ENCODE measurements at regions not wholly inside any gene's neighbourhood (a gene's known extent, or its start where the extent isn't known, plus 50 kb on each side); places are given as distances from the start of the nearest gene placed in this dataset.
A peak's percentile ranks its signal among the peaks of the same experiment; 100 is the strongest.

- peaks cover 21% of the 10 kb centered on the region for H3F3A ChIP-seq (ENCODE audit: insufficient read depth, low read length)
- no peaks in the 10 kb centered on the region for H3K9me3 ChIP-seq (replicated peaks; ENCODE audit: insufficient read depth, low read length)
- H3K4me2 ChIP-seq (ENCODE audit: low read depth, low read length): peak overlapping the region; percentile 19; the same call in 1 of the 2 replicates
- H3K27ac ChIP-seq (ENCODE audit: low read length): peak overlapping the region; percentile 57; the same call in 1 of the 2 replicates
- H3K79me2 ChIP-seq (ENCODE audit: low read length): no peaks in the 10 kb centered on the region
- no peak for TF ChIP-seq EZH2phosphoT487 (IDR thresholded peaks at IDR 0.05; ENCODE audit: low read length)
- no peak for TF ChIP-seq EZH2 (optimal IDR thresholded peaks at IDR 0.05; ENCODE audit: low read depth, low read length)
- TF ChIP-seq, protein P1, sequence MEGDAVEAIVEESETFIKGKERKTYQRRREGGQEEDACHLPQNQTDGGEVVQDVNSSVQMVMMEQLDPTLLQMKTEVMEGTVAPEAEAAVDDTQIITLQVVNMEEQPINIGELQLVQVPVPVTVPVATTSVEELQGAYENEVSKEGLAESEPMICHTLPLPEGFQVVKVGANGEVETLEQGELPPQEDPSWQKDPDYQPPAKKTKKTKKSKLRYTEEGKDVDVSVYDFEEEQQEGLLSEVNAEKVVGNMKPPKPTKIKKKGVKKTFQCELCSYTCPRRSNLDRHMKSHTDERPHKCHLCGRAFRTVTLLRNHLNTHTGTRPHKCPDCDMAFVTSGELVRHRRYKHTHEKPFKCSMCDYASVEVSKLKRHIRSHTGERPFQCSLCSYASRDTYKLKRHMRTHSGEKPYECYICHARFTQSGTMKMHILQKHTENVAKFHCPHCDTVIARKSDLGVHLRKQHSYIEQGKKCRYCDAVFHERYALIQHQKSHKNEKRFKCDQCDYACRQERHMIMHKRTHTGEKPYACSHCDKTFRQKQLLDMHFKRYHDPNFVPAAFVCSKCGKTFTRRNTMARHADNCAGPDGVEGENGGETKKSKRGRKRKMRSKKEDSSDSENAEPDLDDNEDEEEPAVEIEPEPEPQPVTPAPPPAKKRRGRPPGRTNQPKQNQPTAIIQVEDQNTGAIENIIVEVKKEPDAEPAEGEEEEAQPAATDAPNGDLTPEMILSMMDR (IDR thresholded peaks at IDR 0.05; ENCODE audit: low read length): no peak
- no peak overlapping the region for H3K4me3 ChIP-seq (ENCODE audit: low read length)
- H3K27me3 ChIP-seq (replicated peaks; ENCODE audit: insufficient read depth, low read length): no peaks in the 10 kb centered on the region
- H4K20me1 ChIP-seq (ENCODE audit: insufficient read depth, low read length): no peaks in the 10 kb centered on the region
- peaks cover 45% of the 10 kb centered on the region for H3K4me1 ChIP-seq (ENCODE audit: low read length)
- DNase-seq: peak; percentile 81
- H3K36me3 ChIP-seq (replicated peaks; ENCODE audit: insufficient read depth, low read length): no peaks in the 10 kb centered on the region
- H3K9me2 ChIP-seq (replicated peaks; ENCODE audit: insufficient read depth, low read length): no peaks in the 10 kb centered on the region
- no peak overlapping the region for H3K9ac ChIP-seq (ENCODE audit: low read length)
- no peak overlapping the region for H2AFZ ChIP-seq (ENCODE audit: low read length)
Observed at GRCh38 chrX:82092307-82092706, 890.4 kb downstream of the SH3BGRL start.

DNA sequence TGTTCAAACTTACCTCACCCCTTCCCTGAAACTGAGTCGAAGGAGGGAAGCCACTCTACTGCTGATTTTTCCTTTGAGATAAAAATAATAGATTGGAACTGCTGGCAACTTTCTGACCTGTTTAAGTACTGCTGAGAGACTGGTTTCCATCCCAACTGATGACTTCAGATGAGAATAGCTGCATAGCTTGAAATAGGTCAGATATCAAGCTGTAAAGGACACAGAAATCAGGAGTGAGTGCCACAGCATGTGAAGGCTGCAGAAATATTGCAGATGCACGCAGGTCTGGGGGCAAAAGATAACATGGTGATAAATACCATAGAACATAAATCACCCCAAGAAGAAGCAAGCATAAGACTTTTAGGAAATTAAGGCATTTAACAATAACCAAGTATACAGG lies 923.2 kb downstream of the SH3BGRL start:
- Histone ChIP-seq H3F3A (ENCODE audit: insufficient read depth, low read length) (peaks cover 16% of the 10 kb centered on the region; the same call in 1 of the 2 replicates), H3K27ac (ENCODE audit: low read length) (peak overlapping the region; percentile 63; the same call in 1 of the 2 replicates), H3K4me1 (ENCODE audit: low read length) (peaks cover 16% of the 10 kb centered on the region), H2AFZ (ENCODE audit: low read length) (no peak overlapping the region), H3K79me2 (ENCODE audit: low read length) (peaks cover 10% of the 10 kb centered on the region), H3K9me3 (replicated peaks; ENCODE audit: insufficient read depth, low read length) (no peaks in the 10 kb centered on the region), H3K4me3 (ENCODE audit: low read length) (peak overlapping the region; percentile 36; the same call in 1 of the 2 replicates), H3K9me2 (replicated peaks; ENCODE audit: insufficient read depth, low read length) (no peaks in the 10 kb centered on the region), H4K20me1 (ENCODE audit: insufficient read depth, low read length) (no peaks in the 10 kb centered on the region), H3K4me2 (ENCODE audit: low read depth, low read length) (peak overlapping the region; percentile 42), H3K27me3 (replicated peaks; ENCODE audit: insufficient read depth, low read length) (no peaks in the 10 kb centered on the region), H3K36me3 (replicated peaks; ENCODE audit: insufficient read depth, low read length) (no peaks in the 10 kb centered on the region), H3K9ac (ENCODE audit: low read length) (peak overlapping the region; percentile 45; the same call in 1 of the 2 replicates)
- TF ChIP-seq, protein P1 (IDR thresholded peaks at IDR 0.05; ENCODE audit: low read length): no peak
- TF ChIP-seq EZH2 (optimal IDR thresholded peaks at IDR 0.05; ENCODE audit: low read depth, low read length) (no peak), EZH2phosphoT487 (IDR thresholded peaks at IDR 0.05; ENCODE audit: low read length) (no peak)
- peak; percentile 60 for DNase-seq

- no peaks in the 10 kb centered on the region for H3K27me3 ChIP-seq (replicated peaks; ENCODE audit: insufficient read depth, low read length)
- no peaks in the 10 kb centered on the region for H3K9me3 ChIP-seq (replicated peaks; ENCODE audit: insufficient read depth, low read length)
- no peak for TF ChIP-seq EZH2 (optimal IDR thresholded peaks at IDR 0.05; ENCODE audit: low read depth, low read length)
- TF ChIP-seq, protein P1 (IDR thresholded peaks at IDR 0.05; ENCODE audit: low read length): no peak
- no peak for TF ChIP-seq EZH2phosphoT487 (IDR thresholded peaks at IDR 0.05; ENCODE audit: low read length)
Observed at GRCh38 chrX:82127228-82128123, 925.6 kb downstream of the SH3BGRL start.

More at GRCh38 chrX:82127228-82128123, 925.6 kb downstream of the SH3BGRL start:
- H3K4me2 ChIP-seq (ENCODE audit: low read depth, low read length): peak overlapping the region; percentile 51; the same call in 1 of the 2 replicates
- peaks cover 13% of the 10 kb centered on the region for H3K4me1 ChIP-seq (ENCODE audit: low read length)
- peaks cover 16% of the 10 kb centered on the region; the same call in 1 of the 2 replicates for H3F3A ChIP-seq (ENCODE audit: insufficient read depth, low read length)
- H3K79me2 ChIP-seq (ENCODE audit: low read length): peaks cover 10% of the 10 kb centered on the region
- H3K27ac ChIP-seq (ENCODE audit: low read length): peak overlapping the region; percentile 65; the same call in 1 of the 2 replicates
- peak; percentile 89 for DNase-seq
- no peaks in the 10 kb centered on the region for H3K9me2 ChIP-seq (replicated peaks; ENCODE audit: insufficient read depth, low read length)
- H2AFZ ChIP-seq (ENCODE audit: low read length): no peak overlapping the region
- no peak overlapping the region for H3K4me3 ChIP-seq (ENCODE audit: low read length)
- no peaks in the 10 kb centered on the region for H3K36me3 ChIP-seq (replicated peaks; ENCODE audit: insufficient read depth, low read length)
- no peaks in the 10 kb centered on the region for H4K20me1 ChIP-seq (ENCODE audit: insufficient read depth, low read length)
- no peak overlapping the region for H3K9ac ChIP-seq (ENCODE audit: low read length)

Measured in MM.1S (cell line).